ENCODE measurements at regions not wholly inside any gene's neighbourhood (a gene's known extent, or its start where the extent isn't known, plus 50 kb on each side); places are given as distances from the start of the nearest gene placed in this dataset.

DNA sequence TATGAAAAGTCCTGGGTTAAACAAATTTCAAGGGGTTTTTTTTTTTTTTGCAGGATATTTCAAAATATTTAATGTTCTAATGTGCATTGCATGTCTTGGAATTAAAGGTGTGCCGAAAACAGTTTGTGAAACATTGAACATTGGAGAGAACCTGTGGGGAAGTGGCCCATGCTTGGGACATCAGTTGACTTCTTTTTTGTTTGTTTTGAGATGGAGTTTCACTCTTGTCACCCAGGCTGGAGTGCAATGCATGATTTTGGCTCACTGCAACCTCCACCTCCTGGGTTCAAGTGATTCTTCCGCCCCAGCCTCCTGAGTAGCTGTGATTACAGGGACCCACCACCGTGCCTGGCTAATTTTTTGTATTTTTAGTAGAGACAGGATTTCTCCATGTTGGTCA lies 71.0 kb upstream of the RAPH1 start:
- no peaks in the 10 kb centered on the region for H3K79me2 ChIP-seq (ENCODE audit: insufficient read depth, low read depth, low read length)
- H3K4me1 ChIP-seq (ENCODE audit: insufficient read depth, low read length, poor library complexity, severe bottlenecking), result peaks cover 4% of the 10 kb centered on the region
- H3K4me3 ChIP-seq (ENCODE audit: low read depth, low read length, poor library complexity, severe bottlenecking), result no peak overlapping the region
- H4K20me1 ChIP-seq (ENCODE audit: insufficient read depth, low read length), result no peaks in the 10 kb centered on the region
- BruUV-seq (replicated peaks), result no TSS peak
- ChIA-PET POLR2A (interaction anchor here (0.6 kb wide), 1 partner anchor 120 kb away, joined by 4 read pairs; no protein-coding TSS in a partner anchor), CTCF (ENCODE audit: unreplicated experiment) (no interaction called here)
- no peaks in the 10 kb centered on the region for H3K9me2 ChIP-seq (ENCODE audit: insufficient read depth, low read length)
- TF ChIP-seq, protein P1, sequence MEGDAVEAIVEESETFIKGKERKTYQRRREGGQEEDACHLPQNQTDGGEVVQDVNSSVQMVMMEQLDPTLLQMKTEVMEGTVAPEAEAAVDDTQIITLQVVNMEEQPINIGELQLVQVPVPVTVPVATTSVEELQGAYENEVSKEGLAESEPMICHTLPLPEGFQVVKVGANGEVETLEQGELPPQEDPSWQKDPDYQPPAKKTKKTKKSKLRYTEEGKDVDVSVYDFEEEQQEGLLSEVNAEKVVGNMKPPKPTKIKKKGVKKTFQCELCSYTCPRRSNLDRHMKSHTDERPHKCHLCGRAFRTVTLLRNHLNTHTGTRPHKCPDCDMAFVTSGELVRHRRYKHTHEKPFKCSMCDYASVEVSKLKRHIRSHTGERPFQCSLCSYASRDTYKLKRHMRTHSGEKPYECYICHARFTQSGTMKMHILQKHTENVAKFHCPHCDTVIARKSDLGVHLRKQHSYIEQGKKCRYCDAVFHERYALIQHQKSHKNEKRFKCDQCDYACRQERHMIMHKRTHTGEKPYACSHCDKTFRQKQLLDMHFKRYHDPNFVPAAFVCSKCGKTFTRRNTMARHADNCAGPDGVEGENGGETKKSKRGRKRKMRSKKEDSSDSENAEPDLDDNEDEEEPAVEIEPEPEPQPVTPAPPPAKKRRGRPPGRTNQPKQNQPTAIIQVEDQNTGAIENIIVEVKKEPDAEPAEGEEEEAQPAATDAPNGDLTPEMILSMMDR (conservative IDR thresholded peaks at IDR 0.05; ENCODE audit: low read length), result no peak
- TF ChIP-seq EZH2phosphoT487 (IDR thresholded peaks at IDR 0.05; ENCODE audit: borderline replicate concordance, low read depth, low read length), result no peak
- no peak overlapping the region for H3K4me2 ChIP-seq (ENCODE audit: low read length)
- H3K27ac ChIP-seq (ENCODE audit: low read depth, low read length, poor library complexity, severe bottlenecking), result no peak overlapping the region
- no peak for DNase-seq (ENCODE audit: low spot score)
- H2AFZ ChIP-seq (ENCODE audit: low read length), result no peak overlapping the region
- intact Hi-C loops (cut with micrococcal nuclease; ENCODE audit: unreplicated experiment), result no loop called here
- H3K9me3 ChIP-seq (ENCODE audit: low read length), result no peaks in the 10 kb centered on the region
- no peaks in the 10 kb centered on the region for H3K36me3 ChIP-seq (ENCODE audit: insufficient read depth, low read length)

DNA sequence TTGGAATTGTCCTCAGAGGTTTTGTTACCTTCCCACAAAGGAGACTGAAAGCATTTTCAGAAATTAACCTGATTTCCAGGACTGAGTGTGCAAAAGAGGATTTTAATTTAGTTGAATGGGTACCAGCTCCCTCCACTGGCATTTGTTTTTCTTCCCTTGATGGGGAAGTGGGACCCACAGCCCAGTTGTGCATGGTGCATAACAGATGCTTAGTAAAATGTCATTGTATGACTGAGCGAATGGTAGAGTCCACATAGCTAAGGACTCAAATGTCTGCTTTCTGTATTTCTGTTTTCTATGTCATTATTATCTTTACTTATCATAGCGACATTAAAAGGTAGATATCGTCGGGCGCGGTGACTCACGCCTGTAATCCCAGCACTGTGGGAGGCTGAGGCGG lies 75.5 kb upstream of the RAPH1 start:
- no peaks in the 10 kb centered on the region for H3K9me3 ChIP-seq (ENCODE audit: low read length)
- no peak for TF ChIP-seq EZH2phosphoT487 (IDR thresholded peaks at IDR 0.05; ENCODE audit: borderline replicate concordance, low read depth, low read length)
- TF ChIP-seq, protein P1 (conservative IDR thresholded peaks at IDR 0.05; ENCODE audit: low read length), result no peak
- ChIA-PET CTCF (ENCODE audit: unreplicated experiment) (no interaction called here), POLR2A (interaction anchor here (0.6 kb wide), 1 partner anchor 122 kb away, joined by 3 read pairs; no protein-coding TSS in a partner anchor)
- no peaks in the 10 kb centered on the region for H4K20me1 ChIP-seq (ENCODE audit: insufficient read depth, low read length)
- H3K79me2 ChIP-seq (ENCODE audit: insufficient read depth, low read depth, low read length), result no peaks in the 10 kb centered on the region
- no peak overlapping the region for H3K27ac ChIP-seq (ENCODE audit: low read depth, low read length, poor library complexity, severe bottlenecking)
- no peaks in the 10 kb centered on the region for H3K9me2 ChIP-seq (ENCODE audit: insufficient read depth, low read length)
- H2AFZ ChIP-seq (ENCODE audit: low read length), result no peak overlapping the region
- intact Hi-C loops (cut with micrococcal nuclease; ENCODE audit: unreplicated experiment), result no loop called here
- no peak overlapping the region for H3K4me3 ChIP-seq (ENCODE audit: low read depth, low read length, poor library complexity, severe bottlenecking)
- BruUV-seq (replicated peaks), result no TSS peak
- H3K36me3 ChIP-seq (ENCODE audit: insufficient read depth, low read length), result no peaks in the 10 kb centered on the region
- no peak for DNase-seq (ENCODE audit: low spot score)
- no peak overlapping the region for H3K4me2 ChIP-seq (ENCODE audit: low read length)
- peaks cover 13% of the 10 kb centered on the region for H3K4me1 ChIP-seq (ENCODE audit: insufficient read depth, low read length, poor library complexity, severe bottlenecking)

DNA sequence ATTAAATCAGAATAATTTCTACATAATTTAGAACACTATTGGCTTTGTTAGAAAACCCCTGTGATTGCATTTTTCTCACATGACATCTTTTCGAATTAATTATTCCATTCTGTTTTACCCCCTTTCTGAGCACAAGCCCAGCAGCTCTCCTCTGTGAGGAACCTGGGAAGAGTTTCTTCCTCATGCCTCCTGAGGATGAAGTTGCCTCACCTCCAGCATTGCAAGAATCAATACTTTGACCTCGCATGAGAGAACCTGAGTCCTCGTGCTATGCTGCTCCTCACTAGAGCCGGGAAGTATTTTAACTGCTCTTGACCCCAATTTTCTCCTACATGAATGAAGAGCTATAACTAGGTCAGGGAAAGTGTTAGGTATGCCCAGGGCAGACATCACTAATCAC lies 77.1 kb upstream of the RAPH1 start:
- no TSS peak for BruUV-seq (replicated peaks)
- H3K4me3 ChIP-seq (ENCODE audit: low read depth, low read length, poor library complexity, severe bottlenecking), result no peak overlapping the region
- CTCF ChIA-PET (ENCODE audit: unreplicated experiment), result no interaction called here
- POLR2A ChIA-PET, result interaction anchor here (0.7 to 1.9 kb wide), 6 partner anchors 8 to 202 kb away, joined by 3 to 11 read pairs (median 4); no protein-coding TSS in a partner anchor
- peak overlapping the region; percentile 25; the same call in 1 of the 2 replicates for H2AFZ ChIP-seq (ENCODE audit: low read length)
- DNase-seq (ENCODE audit: low spot score), result no peak
- H3K36me3 ChIP-seq (ENCODE audit: insufficient read depth, low read length), result no peaks in the 10 kb centered on the region
- intact Hi-C loops (cut with micrococcal nuclease; ENCODE audit: unreplicated experiment), result no loop called here
- H3K79me2 ChIP-seq (ENCODE audit: insufficient read depth, low read depth, low read length), result no peaks in the 10 kb centered on the region
- no peaks in the 10 kb centered on the region for H4K20me1 ChIP-seq (ENCODE audit: insufficient read depth, low read length)
- peaks cover 13% of the 10 kb centered on the region for H3K4me1 ChIP-seq (ENCODE audit: insufficient read depth, low read length, poor library complexity, severe bottlenecking)
- no peak overlapping the region for H3K27ac ChIP-seq (ENCODE audit: low read depth, low read length, poor library complexity, severe bottlenecking)
- no peak overlapping the region for H3K4me2 ChIP-seq (ENCODE audit: low read length)
- no peaks in the 10 kb centered on the region for H3K9me2 ChIP-seq (ENCODE audit: insufficient read depth, low read length)
- H3K9me3 ChIP-seq (ENCODE audit: low read length), result no peaks in the 10 kb centered on the region
- TF ChIP-seq, protein P1 (conservative IDR thresholded peaks at IDR 0.05; ENCODE audit: low read length), result no peak
- TF ChIP-seq EZH2phosphoT487 (IDR thresholded peaks at IDR 0.05; ENCODE audit: borderline replicate concordance, low read depth, low read length), result no peak

All from OCI-LY7 (cell line).